Cardiac fibroblast (primary cell): ENCODE measurements at regions not wholly inside any gene's neighbourhood (a gene's known extent, or its start where the extent isn't known, plus 50 kb on each side); places are given as distances from the start of the nearest gene placed in this dataset.
A peak's percentile ranks its signal among the peaks of the same experiment; 100 is the strongest.

Experiments used
- DNase-seq, 2 donors: peaks; one replicate each; pipeline versions ENCODE4 v3.0.0 to v3.0.0-alpha.2; 2010; ENCODE audit warnings: low read depth in 2 of 2
- H3K4me3 ChIP-seq, 2 donors: replicated peaks in 1 of 2; 1 replicate in 1 of 2; 2 replicates in 1 of 2; pipeline ENCODE4 v1.5.1; 2011; ENCODE audit warnings: low read depth in 2 of 2, low read length in 2 of 2, mild to moderate bottlenecking in 2 of 2, moderate library complexity in 1 of 2
- CTCF ChIP-seq: IDR thresholded peaks from one replicate; pipeline ENCODE4 v1.5.1; 2011; ENCODE audit warnings: low read depth, mild to moderate bottlenecking, low read length, inconsistent platforms

GRCh38 chr10:132479024-132479602 lies 58.5 kb upstream of the INPP5A start:
- DNase-seq = no peak
- H3K4me3 ChIP-seq = no peak overlapping the region
- no peak for TF ChIP-seq CTCF

GRCh38 chr10:132479603-132480221 lies 57.9 kb upstream of the INPP5A start:
- H3K4me3 ChIP-seq = no peak overlapping the region
- no peak for DNase-seq
- TF ChIP-seq CTCF = no peak

- no peak for TF ChIP-seq CTCF
- H3K4me3 ChIP-seq = no peak overlapping the region
- no peak for DNase-seq
Measured at GRCh38 chr10:132480356-132480755, 57.2 kb upstream of the INPP5A start.

GRCh38 chr10:132481690-132482089 lies 55.9 kb upstream of the INPP5A start:
- no peak overlapping the region for H3K4me3 ChIP-seq
- DNase-seq = no peak
- no peak for TF ChIP-seq CTCF

GRCh38 chr10:132482090-132482800 lies 55.3 kb upstream of the INPP5A start:
- peak; percentile 66 to 67 for DNase-seq
- no peak overlapping the region for H3K4me3 ChIP-seq
- no peak for TF ChIP-seq CTCF

GRCh38 chr10:132483394-132483793 lies 54.2 kb upstream of the INPP5A start:
- DNase-seq = no peak
- H3K4me3 ChIP-seq = no peak overlapping the region

More at GRCh38 chr10:132483394-132483793, 54.2 kb upstream of the INPP5A start:
- no peak for TF ChIP-seq CTCF
